ENCODE measurements at regions not wholly inside any gene's neighbourhood (a gene's known extent, or its start where the extent isn't known, plus 50 kb on each side); places are given as distances from the start of the nearest gene placed in this dataset.
"Not testable (repeated sequence)": the region's sequence is repeated elsewhere in the genome, so short reads cannot be mapped to it uniquely, and the experiment has no call there.

DNA sequence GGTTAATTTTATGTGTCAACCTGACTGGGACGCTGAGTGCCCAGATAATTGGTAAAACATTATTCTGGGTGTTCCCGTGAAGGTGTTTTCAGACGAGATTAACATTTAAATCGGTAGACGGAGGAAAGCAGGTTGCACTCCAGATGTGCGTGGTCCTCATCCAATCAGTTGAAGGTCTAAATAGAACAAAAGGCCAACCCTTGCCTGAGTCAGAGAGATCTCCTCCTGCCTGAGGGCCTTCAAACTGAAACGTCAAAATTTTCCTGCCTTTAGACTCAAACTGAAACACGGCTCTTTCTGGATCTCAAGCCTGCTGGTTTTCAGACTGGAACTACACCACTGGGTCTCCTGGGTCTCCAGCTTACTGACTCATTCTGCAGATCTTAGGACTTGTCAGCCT, 70.9 kb downstream of the NPIPA5 start:
- H3K27me3 ChIP-seq (ENCODE audit: control insufficient read depth, insufficient read depth, low read length); H3K36me3 ChIP-seq (ENCODE audit: control insufficient read depth, low read depth, low read length); H3K4me1 ChIP-seq (ENCODE audit: control insufficient read depth, low read depth, low read length); H3K4me3 ChIP-seq (ENCODE audit: low read length); H3K9ac ChIP-seq (ENCODE audit: low read length); H3K9me3 ChIP-seq (ENCODE audit: control insufficient read depth, low read depth, low read length); H3K27ac ChIP-seq (ENCODE audit: low read length): not testable (repeated sequence)

DNA sequence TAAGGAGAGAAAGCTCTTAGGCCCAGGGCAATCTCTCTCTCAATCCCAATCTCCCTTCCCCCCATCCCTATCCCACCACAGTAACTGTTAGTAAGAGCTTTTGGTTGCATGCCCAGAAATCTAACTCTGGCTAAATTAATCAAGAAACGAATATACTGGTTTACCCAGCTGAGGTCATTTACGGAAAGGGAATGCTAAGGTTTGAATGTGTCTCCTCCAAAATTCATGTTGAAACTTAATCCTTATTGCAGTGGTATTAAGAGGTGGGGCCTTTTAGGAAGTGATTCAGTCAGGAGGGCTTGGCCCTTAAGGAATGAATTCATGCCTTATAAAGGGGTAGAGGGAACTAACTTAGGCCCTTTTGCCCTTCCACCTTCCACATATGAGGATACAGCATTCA, 72.2 kb downstream of the NPIPA5 start:
- not testable (repeated sequence) for H3K36me3 ChIP-seq (ENCODE audit: control insufficient read depth, low read depth, low read length); H3K9me3 ChIP-seq (ENCODE audit: control insufficient read depth, low read depth, low read length); H3K27ac ChIP-seq (ENCODE audit: low read length); H3K27me3 ChIP-seq (ENCODE audit: control insufficient read depth, insufficient read depth, low read length); H3K4me1 ChIP-seq (ENCODE audit: control insufficient read depth, low read depth, low read length); H3K9ac ChIP-seq (ENCODE audit: low read length); H3K4me3 ChIP-seq (ENCODE audit: low read length)

DNA sequence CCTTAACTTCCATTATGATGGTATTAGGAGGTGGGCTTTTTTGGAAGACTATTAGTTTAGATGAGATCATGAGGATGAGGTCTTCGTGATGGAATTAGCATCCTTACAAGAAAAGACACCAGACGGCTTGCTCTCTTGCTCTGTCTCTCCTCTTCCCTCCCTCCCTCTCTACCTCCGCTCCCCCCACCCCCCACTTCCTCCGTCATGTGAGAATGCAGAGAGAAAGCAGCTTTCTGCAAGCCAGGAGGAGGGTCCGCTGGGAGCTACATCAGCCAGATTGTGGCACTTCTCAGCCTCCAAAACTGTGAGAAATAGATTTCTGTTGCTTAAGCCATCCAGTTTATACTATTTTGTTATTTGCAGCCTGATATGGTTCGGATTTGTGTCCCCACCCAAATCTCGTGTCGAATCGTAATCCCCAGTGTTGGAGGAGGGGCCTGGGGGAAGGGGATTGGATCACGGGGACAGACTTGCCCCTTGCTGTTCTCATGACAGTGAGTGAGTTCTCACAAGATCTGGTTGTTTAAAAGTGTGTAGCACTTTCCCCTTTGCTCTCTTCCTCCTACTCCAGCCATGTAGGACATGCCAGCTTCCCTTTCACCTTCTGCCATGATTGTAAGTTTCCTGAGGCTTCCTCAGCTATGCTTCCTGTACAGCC, 74.3 kb downstream of the NPIPA5 start:
- H3K27me3 ChIP-seq (ENCODE audit: control insufficient read depth, insufficient read depth, low read length); H3K36me3 ChIP-seq (ENCODE audit: control insufficient read depth, low read depth, low read length); H3K9me3 ChIP-seq (ENCODE audit: control insufficient read depth, low read depth, low read length); H3K9ac ChIP-seq (ENCODE audit: low read length); H3K4me1 ChIP-seq (ENCODE audit: control insufficient read depth, low read depth, low read length); H3K27ac ChIP-seq (ENCODE audit: low read length): not testable (repeated sequence)
- H3K4me3 ChIP-seq (ENCODE audit: low read length): peak overlapping the region; percentile 33

DNA sequence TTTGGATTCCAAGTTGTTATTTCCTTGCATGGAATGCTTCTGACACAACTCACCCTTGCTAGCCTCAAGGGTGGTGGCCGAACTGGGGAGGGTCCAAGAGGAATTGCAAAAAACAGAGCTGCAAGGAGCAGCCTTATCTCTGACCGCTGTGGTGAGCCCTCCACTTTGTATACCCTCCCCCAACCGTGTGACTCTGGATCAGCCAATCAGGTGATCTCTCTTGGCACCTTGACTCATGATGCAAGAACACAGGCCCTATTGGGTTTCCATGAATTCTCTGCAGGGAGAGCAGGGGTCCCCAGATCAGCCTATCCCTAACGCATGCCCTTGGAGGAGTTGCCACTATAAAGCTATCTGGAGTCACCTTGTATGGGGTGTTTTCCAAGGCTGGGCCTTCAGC, 81.0 kb downstream of the NPIPA5 start:
- not testable (repeated sequence) for H3K4me3 ChIP-seq (ENCODE audit: low read length); H3K9ac ChIP-seq (ENCODE audit: low read length); H3K9me3 ChIP-seq (ENCODE audit: control insufficient read depth, low read depth, low read length); H3K36me3 ChIP-seq (ENCODE audit: control insufficient read depth, low read depth, low read length); H3K4me1 ChIP-seq (ENCODE audit: control insufficient read depth, low read depth, low read length); H3K27ac ChIP-seq (ENCODE audit: low read length); H3K27me3 ChIP-seq (ENCODE audit: control insufficient read depth, insufficient read depth, low read length)

GRCh38 chr16:15274796-15275195, 103.3 kb downstream of the NPIPA5 start:
- not testable (repeated sequence) for H3K4me1 ChIP-seq (ENCODE audit: control insufficient read depth, low read depth, low read length); H3K9ac ChIP-seq (ENCODE audit: low read length); H3K27me3 ChIP-seq (ENCODE audit: control insufficient read depth, insufficient read depth, low read length); H3K9me3 ChIP-seq (ENCODE audit: control insufficient read depth, low read depth, low read length); H3K36me3 ChIP-seq (ENCODE audit: control insufficient read depth, low read depth, low read length); H3K4me3 ChIP-seq (ENCODE audit: low read length); H3K27ac ChIP-seq (ENCODE audit: low read length)

GRCh38 chr16:15273964-15274363, 104.1 kb downstream of the NPIPA5 start:
- not testable (repeated sequence) for H3K4me3 ChIP-seq (ENCODE audit: low read length); H3K27me3 ChIP-seq (ENCODE audit: control insufficient read depth, insufficient read depth, low read length); H3K9me3 ChIP-seq (ENCODE audit: control insufficient read depth, low read depth, low read length); H3K36me3 ChIP-seq (ENCODE audit: control insufficient read depth, low read depth, low read length); H3K9ac ChIP-seq (ENCODE audit: low read length); H3K27ac ChIP-seq (ENCODE audit: low read length); H3K4me1 ChIP-seq (ENCODE audit: control insufficient read depth, low read depth, low read length)

- not testable (repeated sequence) for H3K4me3 ChIP-seq (ENCODE audit: low read length); H3K4me1 ChIP-seq (ENCODE audit: control insufficient read depth, low read depth, low read length); H3K27me3 ChIP-seq (ENCODE audit: control insufficient read depth, insufficient read depth, low read length); H3K36me3 ChIP-seq (ENCODE audit: control insufficient read depth, low read depth, low read length); H3K27ac ChIP-seq (ENCODE audit: low read length); H3K9me3 ChIP-seq (ENCODE audit: control insufficient read depth, low read depth, low read length); H3K9ac ChIP-seq (ENCODE audit: low read length)
Observed at GRCh38 chr16:15266941-15267340, 111.2 kb downstream of the NPIPA5 start.

DNA sequence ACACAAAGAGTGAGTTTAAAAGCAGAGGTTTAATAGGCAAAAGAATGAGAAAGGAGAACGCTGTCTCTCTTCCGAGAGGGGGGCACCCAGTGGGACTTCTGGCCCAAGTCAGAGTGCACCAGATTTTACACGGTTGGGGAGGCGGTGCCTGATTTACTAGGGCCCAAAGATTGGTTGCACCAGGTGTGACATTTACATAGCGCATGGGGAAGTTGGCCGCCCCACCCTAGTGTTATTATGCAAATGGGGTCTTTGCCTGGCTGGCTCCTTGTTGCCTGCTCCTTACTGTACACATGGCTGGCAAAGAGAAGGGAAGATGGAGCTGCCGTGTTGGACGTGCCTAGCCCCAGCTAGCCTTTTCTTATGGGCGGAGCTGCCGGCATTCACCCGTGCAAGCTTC, 115.9 kb downstream of the NPIPA5 start:
- H3K36me3 ChIP-seq (ENCODE audit: control insufficient read depth, low read depth, low read length); H3K4me3 ChIP-seq (ENCODE audit: low read length); H3K27ac ChIP-seq (ENCODE audit: low read length); H3K9me3 ChIP-seq (ENCODE audit: control insufficient read depth, low read depth, low read length); H3K4me1 ChIP-seq (ENCODE audit: control insufficient read depth, low read depth, low read length); H3K27me3 ChIP-seq (ENCODE audit: control insufficient read depth, insufficient read depth, low read length); H3K9ac ChIP-seq (ENCODE audit: low read length): not testable (repeated sequence)

DNA sequence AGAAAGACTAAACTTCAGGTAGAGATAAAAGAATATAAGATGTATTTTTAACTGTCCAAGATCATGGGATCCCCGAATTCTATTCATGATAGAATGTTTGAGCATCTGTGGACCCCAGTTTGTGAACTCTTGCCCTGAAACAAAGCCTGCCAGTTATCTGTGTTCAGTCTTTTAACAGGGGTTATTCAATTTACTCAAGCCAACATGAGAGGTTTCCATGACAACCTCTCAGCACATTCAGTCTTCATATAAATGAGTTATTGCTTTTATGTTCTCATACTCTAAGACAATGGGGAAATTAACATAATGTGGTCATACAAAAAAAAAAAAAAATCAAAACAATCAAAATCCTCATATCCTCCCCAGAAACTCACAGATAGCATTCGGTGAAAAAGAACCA, 130.1 kb downstream of the NPIPA5 start:
- not testable (repeated sequence) for H3K27me3 ChIP-seq (ENCODE audit: control insufficient read depth, insufficient read depth, low read length); H3K9me3 ChIP-seq (ENCODE audit: control insufficient read depth, low read depth, low read length); H3K27ac ChIP-seq (ENCODE audit: low read length); H3K4me3 ChIP-seq (ENCODE audit: low read length); H3K36me3 ChIP-seq (ENCODE audit: control insufficient read depth, low read depth, low read length); H3K4me1 ChIP-seq (ENCODE audit: control insufficient read depth, low read depth, low read length); H3K9ac ChIP-seq (ENCODE audit: low read length)

DNA sequence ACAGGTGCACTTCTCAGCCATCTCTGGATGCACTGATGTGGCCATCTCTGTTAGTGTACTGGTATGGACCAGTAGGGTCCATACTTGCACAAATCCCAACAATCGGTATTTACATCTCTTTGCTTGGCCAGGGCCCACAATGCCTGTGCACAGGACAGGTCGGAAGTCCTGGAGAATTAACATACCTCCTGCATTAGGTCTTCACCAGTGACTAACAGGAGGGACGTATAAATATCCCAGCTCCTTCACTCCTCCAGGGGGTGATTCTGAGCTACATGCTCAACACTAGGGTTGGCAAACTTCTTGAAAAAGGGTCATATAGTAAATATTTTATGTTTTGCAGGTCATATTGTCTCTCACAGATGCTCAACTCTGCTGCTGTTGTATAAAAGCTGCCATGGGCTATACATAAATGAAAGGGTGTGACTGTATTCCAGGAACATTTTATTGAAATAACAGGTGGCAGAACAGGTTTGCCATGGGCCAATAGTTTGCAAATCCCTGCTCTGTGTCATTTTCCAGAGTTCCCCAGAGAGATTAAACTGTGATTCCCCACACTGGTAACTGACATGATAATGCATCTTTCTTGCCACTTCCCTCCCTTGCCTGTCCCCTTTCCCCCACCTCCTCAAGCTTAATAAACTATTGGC, 141.3 kb downstream of the NPIPA5 start:
- H3K27ac ChIP-seq (ENCODE audit: low read length); H3K4me3 ChIP-seq (ENCODE audit: low read length); H3K27me3 ChIP-seq (ENCODE audit: control insufficient read depth, insufficient read depth, low read length); H3K9ac ChIP-seq (ENCODE audit: low read length); H3K4me1 ChIP-seq (ENCODE audit: control insufficient read depth, low read depth, low read length); H3K36me3 ChIP-seq (ENCODE audit: control insufficient read depth, low read depth, low read length); H3K9me3 ChIP-seq (ENCODE audit: control insufficient read depth, low read depth, low read length): not testable (repeated sequence)

DNA sequence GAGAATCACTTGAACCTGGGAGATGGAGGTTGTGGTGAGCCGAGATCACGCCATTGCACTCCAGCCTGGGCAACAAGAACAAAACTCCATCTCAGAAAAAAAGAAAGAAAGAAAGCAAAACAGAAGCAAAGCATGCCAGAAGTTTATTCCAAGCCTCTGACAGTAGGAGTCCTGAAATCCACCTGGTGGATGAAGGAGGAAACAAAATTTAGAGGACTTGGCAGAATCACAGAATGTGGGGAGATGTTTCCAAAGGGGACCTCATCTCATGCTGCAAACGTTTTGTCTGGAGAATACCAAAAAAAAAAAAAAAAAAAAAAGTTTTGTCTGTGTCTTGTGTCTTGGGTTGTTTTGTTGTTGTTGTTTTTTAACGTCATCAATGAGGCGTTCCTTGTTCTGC, 141.1 kb upstream of the RRN3 start:
- H3K4me3 ChIP-seq (ENCODE audit: low read length); H3K4me1 ChIP-seq (ENCODE audit: control insufficient read depth, low read depth, low read length); H3K9ac ChIP-seq (ENCODE audit: low read length); H3K27me3 ChIP-seq (ENCODE audit: control insufficient read depth, insufficient read depth, low read length); H3K36me3 ChIP-seq (ENCODE audit: control insufficient read depth, low read depth, low read length); H3K27ac ChIP-seq (ENCODE audit: low read length); H3K9me3 ChIP-seq (ENCODE audit: control insufficient read depth, low read depth, low read length): not testable (repeated sequence)

GRCh38 chr16:15234702-15235101, 140.6 kb upstream of the RRN3 start:
- not testable (repeated sequence) for H3K9me3 ChIP-seq (ENCODE audit: control insufficient read depth, low read depth, low read length); H3K27me3 ChIP-seq (ENCODE audit: control insufficient read depth, insufficient read depth, low read length); H3K4me3 ChIP-seq (ENCODE audit: low read length); H3K9ac ChIP-seq (ENCODE audit: low read length); H3K27ac ChIP-seq (ENCODE audit: low read length); H3K4me1 ChIP-seq (ENCODE audit: control insufficient read depth, low read depth, low read length); H3K36me3 ChIP-seq (ENCODE audit: control insufficient read depth, low read depth, low read length)

Data from iPS-18a (cell line).